HG03565 (cell line): ENCODE measurements at regions not wholly inside any gene's neighbourhood (a gene's known extent, or its start where the extent isn't known, plus 50 kb on each side); places are given as distances from the start of the nearest gene placed in this dataset.

Source experiments
- ATAC-seq: cut with Tn5 transposase; IDR thresholded peaks from one replicate; pipeline ENCODE4 v1.9.1; 2021; ENCODE audit warnings: mild to moderate bottlenecking, moderate library complexity; ENCODE audit not compliant: unreplicated experiment

GRCh38 chr7:113998934-113999333, 80.1 kb upstream of the PPP1R3A start:
- ATAC-seq = no peak

GRCh38 chr7:113996405-113996804, 77.6 kb upstream of the PPP1R3A start:
- ATAC-seq = no peak

GRCh38 chr7:113986216-113986615, 67.4 kb upstream of the PPP1R3A start:
- ATAC-seq = no peak

GRCh38 chr7:113976508-113976907, 57.7 kb upstream of the PPP1R3A start:
- no peak for ATAC-seq

GRCh38 chr7:113968713-113969112, 49.9 kb upstream of the PPP1R3A start:
- no peak for ATAC-seq
